HUDEP-2 (cell line): ENCODE measurements at regions not wholly inside any gene's neighbourhood (a gene's known extent, or its start where the extent isn't known, plus 50 kb on each side); places are given as distances from the start of the nearest gene placed in this dataset.
"Not testable (repeated sequence)": the region's sequence is repeated elsewhere in the genome, so short reads cannot be mapped to it uniquely, and the experiment has no call there.

Experiments
- DNase-seq, 76 experiments: peaks; one replicate each; lab custom pipeline; 2025; ENCODE audit not compliant: unreplicated experiment in 76 of 76; lab: John Stamatoyannopoulos, UW

- no peak for DNase-seq
Observed at GRCh38 chr6:140459209-140459608, 1084.8 kb upstream of the CITED2 start.

DNA sequence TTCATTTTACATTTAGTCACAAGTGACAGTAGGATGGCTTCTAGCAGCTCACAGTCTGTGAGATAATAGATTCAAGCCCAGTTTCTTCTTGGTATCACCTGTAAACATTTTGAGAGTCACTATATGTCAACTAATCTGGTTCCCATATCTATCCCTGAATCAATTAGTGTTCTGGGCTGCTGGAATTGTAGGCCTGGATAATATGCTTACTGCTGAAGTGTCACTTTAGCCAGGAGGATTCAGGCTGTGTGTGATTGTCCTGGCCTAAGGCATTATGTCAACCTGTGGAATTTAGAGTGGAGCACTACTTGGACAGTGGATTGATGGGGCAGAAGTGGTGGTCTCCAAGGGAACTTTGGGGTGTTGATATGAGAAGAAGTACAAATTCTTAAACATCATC is 1071.8 kb upstream of the CITED2 start:
- DNase-seq, result no peak

- DNase-seq, result no peak
Observed at GRCh38 chr6:140445474-140446004, 1071.1 kb upstream of the CITED2 start.

DNA sequence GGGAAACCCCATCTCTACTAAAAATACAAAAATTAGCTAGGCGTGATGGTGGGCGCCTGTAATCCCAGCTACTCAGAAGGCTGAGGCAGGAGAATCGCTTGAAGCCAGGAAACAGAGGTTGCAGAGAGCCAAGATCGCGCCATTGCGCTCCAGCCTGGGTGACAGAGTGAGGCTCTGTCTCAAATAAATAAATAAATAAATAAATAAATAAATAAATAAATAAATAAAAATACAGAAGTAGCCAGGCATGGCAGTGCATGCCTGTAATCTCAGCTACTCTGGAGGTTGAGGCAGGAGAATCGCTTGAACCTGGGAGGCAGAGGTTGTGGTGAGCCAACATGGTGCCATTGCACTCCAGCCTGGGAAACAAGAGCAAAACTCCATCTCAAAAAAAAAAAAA is 1068.7 kb upstream of the CITED2 start:
- DNase-seq, result not testable (repeated sequence)

GRCh38 chr6:140441256-140441655 is 1066.8 kb upstream of the CITED2 start:
- peak in 4 of 76 experiments; percentile 7 to 29 (median 12) for DNase-seq

DNA sequence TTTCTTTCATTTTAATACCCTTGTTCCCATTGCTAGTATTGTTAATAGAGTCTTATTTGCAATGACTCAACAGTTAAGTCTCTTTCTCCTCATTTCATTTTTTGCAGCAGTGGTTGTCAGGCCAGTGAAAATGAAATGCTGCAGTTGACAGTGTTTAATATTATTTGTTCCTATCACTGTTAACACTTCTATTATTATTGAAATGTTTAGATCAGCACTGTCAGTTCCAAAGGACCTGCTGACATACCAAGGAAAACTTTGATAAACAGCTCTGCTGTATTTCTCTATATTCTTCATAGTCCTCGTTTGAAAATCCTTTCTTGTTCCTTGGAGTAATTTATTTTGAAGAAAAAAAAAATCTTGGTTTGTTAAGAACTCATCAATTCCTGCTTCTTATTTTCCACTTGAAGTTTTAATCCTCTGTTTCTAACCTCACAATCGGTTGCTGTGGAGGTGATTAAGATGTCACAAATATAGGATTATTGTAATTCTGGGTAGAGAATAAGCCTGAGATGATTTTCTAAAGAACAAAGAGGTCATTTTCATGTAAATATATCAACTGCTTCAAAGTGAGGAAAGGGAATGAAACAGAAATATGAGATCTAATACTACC is 1065.9 kb upstream of the CITED2 start:
- DNase-seq, result no peak

- DNase-seq, result no peak
Observed at GRCh38 chr6:140438346-140438735, 1063.9 kb upstream of the CITED2 start.

- no peak for DNase-seq
Observed at GRCh38 chr6:140437619-140438345, 1063.3 kb upstream of the CITED2 start.

DNA sequence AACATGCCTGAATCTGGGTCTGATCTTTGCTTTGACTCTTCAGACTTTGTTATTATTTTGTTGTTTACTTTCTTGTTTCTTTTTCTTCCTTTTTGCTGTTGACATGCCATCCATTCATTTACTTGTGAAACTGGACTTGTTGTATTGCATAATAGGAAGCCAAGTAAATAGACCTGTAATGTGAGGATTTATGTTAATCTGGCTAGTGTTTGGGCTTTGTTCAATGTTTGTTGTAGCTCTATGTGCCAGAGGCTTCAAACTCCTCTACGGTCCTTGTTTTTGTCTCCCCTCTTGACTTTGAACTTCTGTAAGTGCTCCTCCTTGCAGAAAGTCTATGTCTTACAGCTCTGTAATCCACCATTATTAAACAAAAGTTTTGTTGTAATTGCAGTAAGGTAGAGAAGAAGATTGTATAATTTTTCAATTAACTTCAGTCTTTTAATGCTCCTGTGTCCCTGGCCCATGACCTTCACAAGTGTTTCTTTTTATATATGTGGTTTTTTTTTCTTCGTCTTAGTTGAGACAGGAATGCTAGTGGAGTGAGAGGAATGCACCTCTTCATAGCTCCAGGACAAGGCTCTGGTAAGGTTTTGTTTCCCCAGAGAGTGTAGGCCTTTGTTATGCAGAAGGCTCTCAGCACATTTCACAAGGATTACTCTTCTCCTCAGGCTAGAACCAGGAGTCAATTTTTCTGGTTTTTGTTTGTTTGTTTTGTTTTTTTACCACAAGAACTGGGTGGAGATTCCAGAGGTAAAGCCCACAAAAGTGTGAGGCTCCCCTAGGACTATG is 1061.8 kb upstream of the CITED2 start:
- DNase-seq, result no peak

- DNase-seq, result no peak
Observed at GRCh38 chr6:140434761-140435160, 1060.3 kb upstream of the CITED2 start.

DNA sequence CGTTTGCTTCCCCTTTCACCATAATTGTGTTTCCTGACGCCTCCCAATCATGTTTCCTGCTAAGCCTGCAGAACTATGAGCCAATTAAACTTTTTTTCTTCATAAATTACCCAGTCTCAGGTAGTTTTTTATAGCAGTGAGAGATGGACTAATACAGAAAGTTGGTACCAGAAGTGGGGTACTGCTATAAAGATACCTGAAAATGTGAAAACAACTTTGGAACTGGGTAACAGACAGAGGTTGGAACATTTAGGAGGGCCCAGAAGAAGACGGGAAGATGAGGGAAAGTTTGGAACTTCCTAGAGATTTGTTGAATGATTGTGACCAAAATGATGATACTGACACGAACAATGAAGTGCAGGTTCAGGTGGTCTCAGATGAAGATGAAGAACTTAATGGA is 1058.6 kb upstream of the CITED2 start:
- DNase-seq, result no peak

DNA sequence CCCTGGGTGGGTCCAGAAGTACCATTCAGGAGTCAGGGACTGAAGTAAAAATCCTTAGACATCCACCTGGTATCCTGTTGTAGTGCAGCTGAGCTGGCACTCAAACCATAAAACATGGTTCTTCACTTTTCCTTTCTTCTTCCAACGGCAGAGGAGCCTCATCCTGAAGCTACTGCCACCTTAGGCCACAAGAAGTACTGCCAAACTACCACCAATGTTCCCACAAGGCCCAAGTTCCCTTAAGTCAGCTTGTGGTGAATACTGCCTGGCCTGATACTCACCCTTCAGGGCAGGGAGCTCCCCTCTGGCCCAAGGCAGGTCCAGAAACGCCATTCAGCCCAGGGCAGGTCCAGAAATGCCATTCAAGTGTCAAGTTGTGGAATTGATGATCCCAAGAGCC is 1053.4 kb upstream of the CITED2 start:
- no peak for DNase-seq

GRCh38 chr6:140414966-140415620 is 1040.6 kb upstream of the CITED2 start:
- no peak for DNase-seq

- no peak for DNase-seq
Observed at GRCh38 chr6:140403020-140403419, 1028.6 kb upstream of the CITED2 start.

DNA sequence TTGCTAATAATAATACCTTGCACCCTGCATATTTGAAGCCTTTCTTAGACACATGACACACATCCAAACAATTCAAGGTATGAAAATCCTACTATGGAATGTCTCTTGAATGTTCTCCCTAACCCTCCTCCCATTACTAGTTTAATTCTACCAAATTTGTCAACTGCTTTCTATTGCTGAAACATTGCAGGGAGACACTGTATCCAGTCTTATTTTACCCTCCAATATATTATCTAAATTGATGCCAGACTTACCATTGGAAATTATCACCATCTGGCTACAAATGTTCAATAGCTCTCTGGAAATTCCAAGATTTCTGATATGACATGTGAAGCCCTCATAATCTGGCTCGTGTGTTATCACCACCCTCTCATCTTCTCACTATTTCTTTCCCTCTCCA is 1027.3 kb upstream of the CITED2 start:
- no peak for DNase-seq

DNA sequence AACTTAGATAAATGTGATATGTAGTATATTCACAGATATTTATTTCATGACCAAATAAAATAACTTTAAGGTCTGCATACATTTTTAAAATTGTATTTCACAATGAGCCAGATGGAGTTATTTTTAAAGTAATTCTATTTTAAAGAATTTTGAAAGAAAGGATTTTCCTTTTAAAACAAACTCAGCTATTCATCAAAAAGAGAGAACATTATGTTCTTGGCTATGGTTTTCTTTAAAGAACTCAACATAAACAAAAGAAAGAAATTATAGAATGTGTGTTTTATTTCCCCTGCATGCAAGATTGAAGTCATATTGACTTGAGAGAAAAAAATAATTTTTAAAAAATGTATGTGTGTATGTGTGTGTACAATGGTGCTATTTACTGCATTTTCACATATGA is 1023.6 kb upstream of the CITED2 start:
- DNase-seq, result no peak

DNA sequence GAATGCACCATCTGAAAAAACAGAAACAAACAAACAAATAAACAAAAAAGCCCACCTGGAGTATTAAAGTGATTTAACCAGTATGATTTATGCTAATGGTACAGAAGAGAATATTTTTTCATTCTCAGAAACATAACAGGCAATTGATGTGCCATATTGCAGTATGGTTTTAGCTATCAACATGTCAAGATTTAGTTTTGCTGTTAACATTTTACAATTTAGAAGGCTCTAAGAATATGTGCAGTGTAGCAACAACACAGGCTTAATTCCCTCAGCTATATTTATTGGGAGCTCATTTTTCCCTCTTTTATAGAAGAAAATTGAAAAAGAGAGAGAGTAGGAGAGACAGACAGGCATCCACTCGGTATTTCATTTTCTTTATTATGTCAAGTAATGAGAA is 1022.7 kb upstream of the CITED2 start:
- DNase-seq, result no peak

GRCh38 chr6:140393665-140394540 is 1019.5 kb upstream of the CITED2 start:
- no peak for DNase-seq

DNA sequence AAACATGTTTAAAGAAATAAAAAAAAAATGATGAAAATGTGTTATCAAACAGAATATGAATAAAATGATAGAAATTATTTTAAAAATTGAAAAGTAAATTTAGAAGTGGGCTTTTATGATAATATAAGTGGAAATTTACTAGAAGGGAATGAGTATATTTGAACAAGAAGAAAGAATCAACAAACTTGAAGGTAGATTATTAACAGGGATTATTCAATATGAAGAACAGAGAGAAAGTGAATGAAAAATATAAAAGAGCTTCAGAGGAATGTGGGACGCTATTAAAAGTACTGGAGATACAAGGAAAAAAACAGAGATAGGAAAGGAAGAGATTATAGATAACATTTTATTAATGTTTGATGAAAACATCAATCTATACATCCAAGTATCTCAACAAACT is 1014.4 kb upstream of the CITED2 start:
- DNase-seq, result no peak

- no peak for DNase-seq
Observed at GRCh38 chr6:140388192-140388802, 1013.8 kb upstream of the CITED2 start.
